ENCODE measurements at regions not wholly inside any gene's neighbourhood (a gene's known extent, or its start where the extent isn't known, plus 50 kb on each side); places are given as distances from the start of the nearest gene placed in this dataset.

- no peak for TF ChIP-seq CTCF (IDR thresholded peaks at IDR 0.05)
- TF ChIP-seq POLR2AphosphoS5 (IDR thresholded peaks at IDR 0.05) = no peak
- no peak for TF ChIP-seq POLR2A (IDR thresholded peaks at IDR 0.05)
- TF ChIP-seq EP300 (IDR thresholded peaks at IDR 0.05) = no peak
These were observed 733.9 kb upstream of the ACVR2A start for GRCh38 chr2:147110962-147111361.
